ENCODE measurements at regions not wholly inside any gene's neighbourhood (a gene's known extent, or its start where the extent isn't known, plus 50 kb on each side); places are given as distances from the start of the nearest gene placed in this dataset.

DNA sequence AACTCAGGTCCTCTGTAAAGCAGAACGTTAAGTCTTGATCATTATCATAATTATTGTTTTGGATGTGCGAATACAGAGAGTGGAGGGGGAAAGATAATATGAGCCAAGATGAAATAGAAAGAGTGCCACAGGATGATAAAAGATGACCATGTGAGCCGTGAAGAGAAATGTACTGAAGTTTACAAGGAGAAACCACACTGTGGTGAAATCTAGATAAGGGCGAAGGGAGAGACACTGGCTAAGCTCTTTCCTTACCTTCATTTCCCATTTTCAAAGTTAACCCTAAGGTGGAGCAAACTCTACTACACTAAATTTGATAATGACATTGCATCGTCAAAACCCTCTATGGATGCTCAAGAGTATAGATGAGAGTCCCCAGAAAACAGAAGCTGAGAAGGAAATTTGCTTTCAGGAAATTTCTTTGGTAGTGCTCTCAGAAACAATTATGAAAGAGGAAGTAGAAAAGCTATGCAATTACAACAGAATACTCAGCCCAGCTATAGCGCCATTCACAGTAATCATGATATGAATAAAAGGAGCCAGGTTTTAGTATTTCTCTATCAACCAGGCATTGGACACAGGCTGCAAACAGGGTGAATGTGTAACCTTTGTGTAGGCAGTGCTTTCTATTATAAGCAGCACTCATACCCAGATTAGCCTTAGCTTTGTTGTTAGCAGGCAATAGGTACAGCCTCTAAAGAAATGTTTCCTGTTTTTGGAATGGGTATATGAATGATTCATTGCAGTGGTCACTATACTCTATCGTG lies 1080.7 kb downstream of the GRIK2 start:
- TF ChIP-seq, protein P1, sequence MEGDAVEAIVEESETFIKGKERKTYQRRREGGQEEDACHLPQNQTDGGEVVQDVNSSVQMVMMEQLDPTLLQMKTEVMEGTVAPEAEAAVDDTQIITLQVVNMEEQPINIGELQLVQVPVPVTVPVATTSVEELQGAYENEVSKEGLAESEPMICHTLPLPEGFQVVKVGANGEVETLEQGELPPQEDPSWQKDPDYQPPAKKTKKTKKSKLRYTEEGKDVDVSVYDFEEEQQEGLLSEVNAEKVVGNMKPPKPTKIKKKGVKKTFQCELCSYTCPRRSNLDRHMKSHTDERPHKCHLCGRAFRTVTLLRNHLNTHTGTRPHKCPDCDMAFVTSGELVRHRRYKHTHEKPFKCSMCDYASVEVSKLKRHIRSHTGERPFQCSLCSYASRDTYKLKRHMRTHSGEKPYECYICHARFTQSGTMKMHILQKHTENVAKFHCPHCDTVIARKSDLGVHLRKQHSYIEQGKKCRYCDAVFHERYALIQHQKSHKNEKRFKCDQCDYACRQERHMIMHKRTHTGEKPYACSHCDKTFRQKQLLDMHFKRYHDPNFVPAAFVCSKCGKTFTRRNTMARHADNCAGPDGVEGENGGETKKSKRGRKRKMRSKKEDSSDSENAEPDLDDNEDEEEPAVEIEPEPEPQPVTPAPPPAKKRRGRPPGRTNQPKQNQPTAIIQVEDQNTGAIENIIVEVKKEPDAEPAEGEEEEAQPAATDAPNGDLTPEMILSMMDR (IDR thresholded peaks at IDR 0.05) = no peak
- TF ChIP-seq POLR2A (IDR thresholded peaks at IDR 0.05) (no peak), POLR2AphosphoS5 (IDR thresholded peaks at IDR 0.05) (no peak), EP300 (IDR thresholded peaks at IDR 0.05) (no peak)
